ENCODE measurements at regions not wholly inside any gene's neighbourhood (a gene's known extent, or its start where the extent isn't known, plus 50 kb on each side); places are given as distances from the start of the nearest gene placed in this dataset.

DNA sequence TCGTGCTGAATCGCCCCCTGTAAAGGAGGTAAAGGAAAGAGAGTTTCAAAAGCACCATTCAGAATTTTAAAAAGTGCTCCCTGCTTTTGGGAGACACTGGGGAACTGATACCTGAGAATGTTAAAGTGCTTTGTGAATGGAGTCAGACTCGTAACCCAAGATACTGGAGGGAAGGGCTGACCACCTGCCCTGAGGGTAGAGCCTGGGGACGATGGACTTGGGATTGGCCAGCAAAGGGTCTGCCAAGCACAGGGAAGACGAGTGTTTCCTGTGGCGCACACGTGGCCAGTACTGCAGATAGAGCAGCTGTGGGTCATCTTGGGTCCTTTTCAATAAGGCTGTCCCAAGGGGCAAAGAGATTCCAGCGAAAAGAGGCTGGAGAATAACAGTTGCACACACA lies 1284.1 kb upstream of the AUTS2 start:
- no peak for DNase-seq (ENCODE audit: low read depth)
- H3K4me3 ChIP-seq (ENCODE audit: low read depth, low read length): no peak overlapping the region
- no peak for TF ChIP-seq CTCF (conservative IDR thresholded peaks at IDR 0.05; ENCODE audit: low read depth, low read length)

DNA sequence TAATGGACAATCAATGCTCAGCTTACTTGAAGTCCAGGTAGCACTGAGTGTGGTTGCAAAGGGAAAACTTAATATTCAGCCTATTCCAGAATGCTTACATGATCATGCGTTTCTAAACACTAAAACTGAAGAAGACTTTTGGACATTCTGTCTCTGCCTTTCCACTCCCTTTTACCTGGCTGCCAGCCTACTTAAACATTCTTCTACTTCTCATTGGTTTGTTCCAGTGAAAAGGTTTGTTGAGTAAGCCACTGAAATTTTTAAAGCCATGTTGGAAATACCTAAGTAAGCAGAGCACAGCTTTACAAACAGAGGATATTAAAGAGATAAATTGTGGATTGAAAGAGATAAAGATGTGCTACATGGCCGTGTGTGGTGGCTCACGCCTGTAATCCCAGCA lies 1280.8 kb upstream of the AUTS2 start:
- no peak for DNase-seq (ENCODE audit: low read depth)
- no peak overlapping the region for H3K4me3 ChIP-seq (ENCODE audit: low read depth, low read length)
- no peak for TF ChIP-seq CTCF (conservative IDR thresholded peaks at IDR 0.05; ENCODE audit: low read depth, low read length)

DNA sequence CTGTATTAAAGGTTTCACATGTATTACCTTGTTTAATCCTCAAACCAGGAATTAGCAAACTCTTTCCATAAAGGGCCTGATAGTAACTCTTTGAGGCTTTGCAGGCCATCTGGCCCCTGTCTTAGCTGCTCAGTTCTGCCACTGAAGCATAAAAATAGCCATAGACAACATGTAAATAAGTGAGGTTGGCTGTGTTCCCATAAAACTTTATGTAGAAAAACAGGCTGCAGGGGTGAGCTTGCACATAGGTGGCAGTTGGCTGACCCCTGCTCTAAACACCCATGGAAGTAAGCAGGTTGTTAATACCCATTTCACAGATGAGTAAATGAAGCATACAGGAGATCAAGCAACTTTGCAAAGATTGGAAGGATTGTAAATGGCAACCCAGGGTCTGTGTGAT lies 1279.2 kb upstream of the AUTS2 start:
- no peak for TF ChIP-seq CTCF (conservative IDR thresholded peaks at IDR 0.05; ENCODE audit: low read depth, low read length)
- no peak overlapping the region for H3K4me3 ChIP-seq (ENCODE audit: low read depth, low read length)
- no peak for DNase-seq (ENCODE audit: low read depth)

DNA sequence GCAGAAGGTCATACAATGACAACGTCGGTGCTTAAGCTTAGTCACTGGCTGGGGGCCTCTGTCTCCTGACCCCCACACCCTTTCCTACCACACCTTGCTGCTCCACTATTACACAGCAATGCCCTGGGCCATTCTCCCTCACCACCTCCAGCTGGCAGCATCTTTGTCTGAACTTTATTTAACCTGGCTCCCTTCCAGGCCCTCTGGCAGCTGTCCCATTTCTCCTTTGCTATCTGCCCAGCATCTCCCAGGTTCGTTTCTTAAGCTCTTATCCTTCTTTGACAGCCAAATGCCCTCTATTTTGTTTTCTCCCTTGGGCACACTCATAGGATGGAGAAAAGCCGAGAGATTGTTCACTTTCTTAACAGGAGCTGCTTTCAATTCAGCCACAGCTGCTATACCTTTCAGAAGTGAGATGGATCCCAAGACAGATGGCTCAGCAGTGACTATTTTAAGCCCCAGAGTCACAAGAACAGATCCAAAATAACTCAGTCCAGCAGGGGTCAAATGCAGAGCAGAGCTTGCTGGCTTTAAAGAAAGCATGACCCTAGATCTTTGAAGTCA lies 1277.1 kb upstream of the AUTS2 start:
- H3K4me3 ChIP-seq (ENCODE audit: low read depth, low read length): no peak overlapping the region
- no peak for DNase-seq (ENCODE audit: low read depth)
- no peak for TF ChIP-seq CTCF (conservative IDR thresholded peaks at IDR 0.05; ENCODE audit: low read depth, low read length)

DNA sequence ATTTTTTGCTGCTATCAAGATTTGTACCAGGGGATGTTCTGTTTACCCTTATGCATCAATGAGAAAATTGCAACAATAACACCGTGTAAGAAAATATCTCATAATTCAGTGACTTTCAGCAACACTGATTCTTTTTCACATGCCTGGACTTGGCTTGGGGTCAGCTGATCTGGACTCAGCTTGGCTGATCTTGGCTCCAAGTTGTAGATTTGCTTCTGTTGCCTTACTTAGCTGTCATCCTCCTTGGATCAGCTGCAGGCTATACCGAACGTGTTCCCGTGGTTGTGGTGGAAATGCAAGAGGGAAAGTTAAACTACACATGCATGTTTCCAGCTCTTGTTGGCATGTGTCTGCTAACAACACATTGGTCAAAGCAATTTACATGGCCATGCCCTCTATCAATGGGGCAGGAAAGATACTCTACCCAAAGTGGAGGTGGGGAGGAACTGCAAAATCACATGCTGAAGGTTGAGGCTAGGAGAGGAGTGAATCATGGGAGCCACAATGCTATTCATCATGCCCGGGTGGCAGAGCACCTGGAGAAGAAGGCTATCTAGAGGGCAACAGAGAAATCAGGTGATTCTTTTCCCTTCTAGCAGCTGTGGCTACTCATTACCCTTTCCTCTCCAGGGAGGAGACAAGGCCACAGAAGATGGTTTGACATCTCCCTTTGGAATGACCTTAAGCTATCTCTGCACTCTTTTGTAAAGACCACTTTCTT lies 1276.3 kb upstream of the AUTS2 start:
- DNase-seq (ENCODE audit: low read depth): no peak
- TF ChIP-seq CTCF (conservative IDR thresholded peaks at IDR 0.05; ENCODE audit: low read depth, low read length): no peak

GRCh38 chr7:68324621-68325020 lies 1273.7 kb upstream of the AUTS2 start:
- no peak for TF ChIP-seq CTCF (conservative IDR thresholded peaks at IDR 0.05; ENCODE audit: low read depth, low read length)
- H3K4me3 ChIP-seq (ENCODE audit: low read depth, low read length): no peak overlapping the region
- no peak for DNase-seq (ENCODE audit: low read depth)

More for the DNA sequence above, 1276.3 kb upstream of the AUTS2 start:
- H3K4me3 ChIP-seq (ENCODE audit: low read depth, low read length): no peak overlapping the region

GRCh38 chr7:68334216-68334615 lies 1264.1 kb upstream of the AUTS2 start:
- DNase-seq (ENCODE audit: low read depth): no peak
- TF ChIP-seq CTCF (conservative IDR thresholded peaks at IDR 0.05; ENCODE audit: low read depth, low read length): no peak

More at GRCh38 chr7:68334216-68334615, 1264.1 kb upstream of the AUTS2 start:
- H3K4me3 ChIP-seq (ENCODE audit: low read depth, low read length): no peak overlapping the region

All from epithelial cell of proximal tubule (primary cell).